Nephron progenitor cell (in vitro differentiated cells): ENCODE measurements at regions not wholly inside any gene's neighbourhood (a gene's known extent, or its start where the extent isn't known, plus 50 kb on each side); places are given as distances from the start of the nearest gene placed in this dataset.

Source experiments
- DNase-seq: peaks from one replicate; pipeline ENCODE4 v3.0.0; 2021
- H3K27ac Mint-ChIP-seq: 2 replicates; pipeline ENCODE4 v1.8.0; 2021; ENCODE audit warnings: mild to moderate bottlenecking, moderate library complexity, mixed read lengths
- H3K27me3 Mint-ChIP-seq: 2 replicates; pipeline ENCODE4 v1.8.0; 2021; ENCODE audit warnings: mild to moderate bottlenecking, low read depth, mixed read lengths; ENCODE audit not compliant: poor library complexity
- H3K36me3 Mint-ChIP-seq: 2 replicates; pipeline ENCODE4 v1.8.0; 2021; ENCODE audit warnings: low read depth, mixed read lengths
- H3K4me1 Mint-ChIP-seq: 2 replicates; pipeline ENCODE4 v1.8.0; 2021; ENCODE audit warnings: mixed read lengths
- H3K4me3 Mint-ChIP-seq: 2 replicates; pipeline ENCODE4 v1.8.0; 2021; ENCODE audit warnings: mild to moderate bottlenecking, moderate library complexity, mixed read lengths
- H3K9me3 Mint-ChIP-seq: 2 replicates; pipeline ENCODE4 v1.8.0; 2021; ENCODE audit warnings: mild to moderate bottlenecking, moderate library complexity, mixed read lengths
- CTCF ChIP-seq: fragments of 200-600 bp; sonication (generic); IDR thresholded peaks from 2 replicates; pipeline ENCODE4 v1.5.0; 2021; ENCODE audit warnings: antibody characterized with exemption

- no peak overlapping the region for H3K27ac Mint-ChIP-seq
- H3K27me3 Mint-ChIP-seq, result no peaks in the 10 kb centered on the region
- no peaks in the 10 kb centered on the region for H3K36me3 Mint-ChIP-seq
- H3K9me3 Mint-ChIP-seq, result peaks cover 18% of the 10 kb centered on the region
- H3K4me3 Mint-ChIP-seq, result no peak overlapping the region
- peaks cover 8% of the 10 kb centered on the region for H3K4me1 Mint-ChIP-seq
- no peak for TF ChIP-seq CTCF
- DNase-seq, result no peak
Measured at GRCh38 chr13:103325672-103326071, 259.5 kb upstream of the SLC10A2 start.

- peaks cover 18% of the 10 kb centered on the region for H3K9me3 Mint-ChIP-seq
- no peaks in the 10 kb centered on the region for H3K36me3 Mint-ChIP-seq
- H3K27ac Mint-ChIP-seq, result no peak overlapping the region
- no peak for DNase-seq
- no peak for TF ChIP-seq CTCF
- H3K4me3 Mint-ChIP-seq, result no peak overlapping the region
- no peaks in the 10 kb centered on the region for H3K27me3 Mint-ChIP-seq
- H3K4me1 Mint-ChIP-seq, result peaks cover 18% of the 10 kb centered on the region
Measured at GRCh38 chr13:103324641-103325040, 258.4 kb upstream of the SLC10A2 start.

- Mint-ChIP-seq H3K27ac (no peak overlapping the region), H3K4me1 (peaks cover 22% of the 10 kb centered on the region), H3K9me3 (peaks cover 11% of the 10 kb centered on the region), H3K36me3 (peaks cover 5% of the 10 kb centered on the region), H3K27me3 (no peaks in the 10 kb centered on the region), H3K4me3 (no peak overlapping the region)
- TF ChIP-seq CTCF, result no peak
- DNase-seq, result no peak
Measured at GRCh38 chr13:103315711-103316110, 249.5 kb upstream of the SLC10A2 start.

- no peaks in the 10 kb centered on the region for H3K9me3 Mint-ChIP-seq
- no peak overlapping the region for H3K27ac Mint-ChIP-seq
- TF ChIP-seq CTCF, result no peak
- DNase-seq, result no peak
- peaks cover 15% of the 10 kb centered on the region for H3K4me1 Mint-ChIP-seq
- H3K4me3 Mint-ChIP-seq, result no peak overlapping the region
- no peaks in the 10 kb centered on the region for H3K27me3 Mint-ChIP-seq
- H3K36me3 Mint-ChIP-seq, result no peaks in the 10 kb centered on the region
Measured at GRCh38 chr13:103312467-103312866, 246.2 kb upstream of the SLC10A2 start.

GRCh38 chr13:103308667-103309066 is 242.4 kb upstream of the SLC10A2 start:
- Mint-ChIP-seq H3K9me3 (no peaks in the 10 kb centered on the region), H3K4me3 (no peak overlapping the region), H3K4me1 (peaks cover 10% of the 10 kb centered on the region), H3K27me3 (no peaks in the 10 kb centered on the region), H3K27ac (no peak overlapping the region), H3K36me3 (no peaks in the 10 kb centered on the region)
- no peak for DNase-seq
- TF ChIP-seq CTCF, result no peak

GRCh38 chr13:103306163-103306562 is 239.9 kb upstream of the SLC10A2 start:
- no peaks in the 10 kb centered on the region for H3K36me3 Mint-ChIP-seq
- no peak for TF ChIP-seq CTCF
- H3K4me3 Mint-ChIP-seq, result no peak overlapping the region
- no peak overlapping the region for H3K27ac Mint-ChIP-seq
- H3K27me3 Mint-ChIP-seq, result no peaks in the 10 kb centered on the region
- DNase-seq, result no peak
- no peaks in the 10 kb centered on the region for H3K9me3 Mint-ChIP-seq
- H3K4me1 Mint-ChIP-seq, result peaks cover 10% of the 10 kb centered on the region
